Adrenal gland (tissue), 9 donors: ENCODE measurements at regions not wholly inside any gene's neighbourhood (a gene's known extent, or its start where the extent isn't known, plus 50 kb on each side); places are given as distances from the start of the nearest gene placed in this dataset.
"Not testable (repeated sequence)": the region's sequence is repeated elsewhere in the genome, so short reads cannot be mapped to it uniquely, and the experiment has no call there.

Source experiments
- DNase-seq, 7 donors: peaks; one replicate each; pipeline ENCODE4 v3.0.0-alpha.2; 2019 to 2020
- H3K27ac ChIP-seq, 5 donors: fragments of 200-600 bp; sonication (generic) in 4 of 5; 1 replicate in 3 of 5; 2 replicates in 2 of 5; pipeline versions ENCODE4 v1.5.1 to v1.8.0; 2016 to 2020; ENCODE audit warnings: mild to moderate bottlenecking in 1 of 5
- H3K27me3 ChIP-seq: fragments of 200-600 bp; 2 replicates; pipeline ENCODE4 v1.8.0; 2021
- H3K36me3 ChIP-seq, 2 donors: fragments of 200-600 bp; replicated peaks in 1 of 2; 1 replicate in 1 of 2; 2 replicates in 1 of 2; pipeline versions ENCODE4 v1.5.1 to v1.8.0; 2018 to 2022
- H3K4me1 ChIP-seq, 2 donors: fragments of 200-600 bp; replicated peaks in 1 of 2; 1 replicate in 1 of 2; 2 replicates in 1 of 2; pipeline versions ENCODE4 v1.5.1 to v1.8.0; 2018 to 2021
- H3K4me3 ChIP-seq, 4 donors: fragments of 200-600 bp; sonication (generic) in 3 of 4; one replicate each; pipeline ENCODE4 v1.5.1; 2016 to 2018
- H3K9me3 ChIP-seq, 3 donors: fragments of 200-600 bp; sonication (generic) in 1 of 3; replicated peaks in 1 of 3; 1 replicate in 2 of 3; 2 replicates in 1 of 3; pipeline versions ENCODE4 v1.5.1 to v1.8.0; 2016 to 2021
- POLR2A ChIP-seq, 2 donors: fragments of 450-650 bp; IDR thresholded peaks; one replicate each; pipeline ENCODE4 v1.6.1; 2017; ENCODE audit warnings: antibody characterized with exemption in 2 of 2, mild to moderate bottlenecking in 2 of 2, moderate library complexity in 1 of 2
- WGBS, 4 donors: extraction: QIAGEN DNeasy Blood & Tissue Kit in 2 of 4; methylation state at CpG; one replicate each; pipeline versions ENCODE4 v1.1.5 to v1.1.7; 2013 to 2017; 5-methylcytosine and 5-hydroxymethylcytosine counted together
- intact Hi-C, 2 donors: fragments of 100-400 bp; cut with DNase I; formaldehyde crosslinking; loops; one replicate each; pipeline versions ENCODE4 v1.14.1 to v1.15.0; 2022 to 2023
- TF ChIP-seq, protein P1 (sequence below), 6 experiments: fragments of 450-650 bp in 4 of 6; fragments of 200-600 bp in 2 of 6; sonication (generic) in 1 of 6; IDR thresholded peaks; 1 replicate in 5 of 6; 2 replicates in 1 of 6; pipeline versions ENCODE4 v1.5.1 to v1.8.0; 2016 to 2021; ENCODE audit warnings: antibody characterized with exemption in 6 of 6, mild to moderate bottlenecking in 2 of 6, moderate library complexity in 1 of 6
- donor health status: healthy with polysubstance abuse.
- donor health status: Bipolar disorder and iron deficiency.
- donor health status: DM: yes; HTN: yes; CAD: no.
- donor health status: DM: no; HTN: no; CAD: no.
- donor health status: DM: no; HTN: no; CAD: no.

DNA sequence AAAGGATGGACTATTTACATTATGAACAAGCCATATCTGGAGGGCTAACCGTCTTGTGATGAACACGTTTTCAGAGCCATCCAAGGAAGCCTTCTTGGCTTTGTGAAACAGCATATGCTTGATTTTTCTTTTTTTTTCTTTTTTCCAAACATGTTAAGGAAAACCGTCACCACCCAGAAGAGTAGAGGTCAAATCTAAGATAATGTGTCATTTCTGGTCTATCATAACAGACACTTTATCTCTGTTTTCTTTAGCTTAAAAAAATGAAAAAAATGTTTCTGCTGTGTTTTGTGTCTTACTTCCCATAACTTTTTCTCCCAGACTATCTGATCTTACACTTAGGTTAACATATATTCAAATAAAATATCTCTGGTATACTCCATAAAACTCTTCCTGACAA, 76.1 kb upstream of the DGKB start:
- no peak for DNase-seq
- no peaks in the 10 kb centered on the region for H3K4me1 ChIP-seq
- no peaks in the 10 kb centered on the region for H3K9me3 ChIP-seq
- no peak overlapping the region for H3K4me3 ChIP-seq
- H3K27ac ChIP-seq, result no peak overlapping the region
- 46 to 61% (median 54%) methylated on average over 3 of the region's 3 CpGs for WGBS, 4 donors
- no peaks in the 10 kb centered on the region for H3K27me3 ChIP-seq
- TF ChIP-seq, protein P1, sequence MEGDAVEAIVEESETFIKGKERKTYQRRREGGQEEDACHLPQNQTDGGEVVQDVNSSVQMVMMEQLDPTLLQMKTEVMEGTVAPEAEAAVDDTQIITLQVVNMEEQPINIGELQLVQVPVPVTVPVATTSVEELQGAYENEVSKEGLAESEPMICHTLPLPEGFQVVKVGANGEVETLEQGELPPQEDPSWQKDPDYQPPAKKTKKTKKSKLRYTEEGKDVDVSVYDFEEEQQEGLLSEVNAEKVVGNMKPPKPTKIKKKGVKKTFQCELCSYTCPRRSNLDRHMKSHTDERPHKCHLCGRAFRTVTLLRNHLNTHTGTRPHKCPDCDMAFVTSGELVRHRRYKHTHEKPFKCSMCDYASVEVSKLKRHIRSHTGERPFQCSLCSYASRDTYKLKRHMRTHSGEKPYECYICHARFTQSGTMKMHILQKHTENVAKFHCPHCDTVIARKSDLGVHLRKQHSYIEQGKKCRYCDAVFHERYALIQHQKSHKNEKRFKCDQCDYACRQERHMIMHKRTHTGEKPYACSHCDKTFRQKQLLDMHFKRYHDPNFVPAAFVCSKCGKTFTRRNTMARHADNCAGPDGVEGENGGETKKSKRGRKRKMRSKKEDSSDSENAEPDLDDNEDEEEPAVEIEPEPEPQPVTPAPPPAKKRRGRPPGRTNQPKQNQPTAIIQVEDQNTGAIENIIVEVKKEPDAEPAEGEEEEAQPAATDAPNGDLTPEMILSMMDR (IDR thresholded peaks at IDR 0.05), result no peak
- TF ChIP-seq POLR2A (IDR thresholded peaks at IDR 0.05), result no peak
- intact Hi-C loops, result no loop called here
- H3K36me3 ChIP-seq, result no peaks in the 10 kb centered on the region

DNA sequence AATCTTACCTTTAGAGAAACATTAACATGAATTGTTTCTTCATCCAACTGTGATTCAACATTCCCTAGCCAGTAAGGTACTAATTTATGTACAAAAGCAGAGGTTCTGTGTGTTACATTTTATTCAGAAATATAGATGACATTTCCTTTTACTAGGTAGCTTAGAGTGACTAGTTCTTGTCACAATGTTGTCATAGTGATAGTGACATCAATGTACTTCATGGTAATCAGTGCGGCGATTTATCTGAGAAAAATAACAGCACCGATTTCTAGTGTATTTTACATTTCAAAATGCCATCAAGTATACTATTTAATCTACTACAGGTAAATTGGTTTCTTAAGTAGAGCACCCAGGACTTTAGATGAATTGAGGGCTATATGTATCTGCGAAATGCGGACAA, 72.1 kb upstream of the DGKB start:
- H3K9me3 ChIP-seq, result no peaks in the 10 kb centered on the region
- DNase-seq, result no peak
- H3K27ac ChIP-seq, result no peak overlapping the region
- H3K4me3 ChIP-seq, result no peak overlapping the region
- intact Hi-C loops, result no loop called here
- no peaks in the 10 kb centered on the region for H3K4me1 ChIP-seq
- TF ChIP-seq, protein P1 (IDR thresholded peaks at IDR 0.05), result no peak
- WGBS, 4 donors, result 91 to 93% (median 93%) methylated on average over 5 of the region's 5 CpGs
- no peaks in the 10 kb centered on the region for H3K27me3 ChIP-seq
- H3K36me3 ChIP-seq, result no peaks in the 10 kb centered on the region

DNA sequence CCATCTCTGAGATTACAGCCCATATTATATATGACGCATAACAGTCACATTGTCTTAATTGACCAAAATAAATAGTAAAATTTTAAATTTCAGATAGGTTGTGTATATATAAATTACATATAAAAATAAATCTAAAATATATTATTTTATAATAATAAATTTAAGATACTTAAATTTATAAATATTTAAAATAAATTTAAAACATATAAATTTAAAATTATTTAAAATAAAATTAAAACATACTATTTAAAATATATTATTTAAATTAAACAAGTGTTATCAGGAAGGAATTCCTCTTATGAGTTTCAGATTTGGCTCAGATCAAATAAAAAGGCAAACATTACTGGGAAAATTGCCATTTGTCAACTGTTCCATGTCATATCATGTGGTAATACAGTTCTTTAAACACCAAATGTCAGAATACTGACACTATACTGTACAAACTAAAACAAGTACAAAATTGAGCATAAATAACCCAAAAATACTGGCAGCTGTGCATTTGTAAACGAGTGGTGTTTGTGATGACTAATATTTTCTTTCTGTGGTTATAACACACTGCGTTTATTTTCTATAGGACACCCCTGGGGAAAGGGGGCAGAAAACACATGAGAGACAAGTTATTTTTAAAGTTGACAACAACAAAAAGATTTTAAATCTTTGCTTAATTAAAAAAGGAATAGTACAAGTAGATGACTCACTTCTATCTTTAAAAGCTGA, 71.3 kb upstream of the DGKB start:
- DNase-seq, result no peak
- H3K9me3 ChIP-seq, result no peaks in the 10 kb centered on the region
- no peak overlapping the region for H3K4me3 ChIP-seq
- H3K4me1 ChIP-seq, result no peaks in the 10 kb centered on the region
- 65 to 72% (median 69%) methylated on average over 3 of the region's 3 CpGs for WGBS, 4 donors
- no peaks in the 10 kb centered on the region for H3K27me3 ChIP-seq
- H3K36me3 ChIP-seq, result no peaks in the 10 kb centered on the region
- no peak overlapping the region for H3K27ac ChIP-seq
- intact Hi-C loops, result no loop called here
- TF ChIP-seq, protein P1 (IDR thresholded peaks at IDR 0.05), result no peak
- no peak for TF ChIP-seq POLR2A (IDR thresholded peaks at IDR 0.05)

DNA sequence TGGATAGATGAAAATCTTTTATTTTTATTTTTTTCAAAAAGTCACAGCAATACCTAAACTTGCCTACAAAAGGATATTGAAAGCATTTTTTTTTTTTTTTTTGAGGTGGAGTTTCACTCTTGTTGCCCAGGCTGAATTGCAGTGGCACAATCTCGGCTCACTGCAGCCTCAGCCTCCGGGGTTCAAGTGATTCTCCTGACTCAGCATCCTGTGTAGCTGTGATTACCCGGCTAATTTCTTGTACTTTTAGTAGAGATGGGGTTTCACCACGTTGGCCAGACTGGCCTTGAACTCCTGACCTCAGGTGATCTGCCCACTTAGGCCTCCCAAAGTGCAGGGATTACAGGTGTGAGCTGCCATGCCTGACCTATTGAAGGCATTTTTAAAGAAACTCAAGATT, 69.1 kb upstream of the DGKB start:
- H3K4me1 ChIP-seq, H3K4me3 ChIP-seq, intact Hi-C loops, H3K36me3 ChIP-seq, H3K27me3 ChIP-seq, H3K9me3 ChIP-seq, H3K27ac ChIP-seq, DNase-seq: not testable (repeated sequence)
- 56 to 67% (median 63%) methylated on average over 4 of the region's 4 CpGs for WGBS, 4 donors

DNA sequence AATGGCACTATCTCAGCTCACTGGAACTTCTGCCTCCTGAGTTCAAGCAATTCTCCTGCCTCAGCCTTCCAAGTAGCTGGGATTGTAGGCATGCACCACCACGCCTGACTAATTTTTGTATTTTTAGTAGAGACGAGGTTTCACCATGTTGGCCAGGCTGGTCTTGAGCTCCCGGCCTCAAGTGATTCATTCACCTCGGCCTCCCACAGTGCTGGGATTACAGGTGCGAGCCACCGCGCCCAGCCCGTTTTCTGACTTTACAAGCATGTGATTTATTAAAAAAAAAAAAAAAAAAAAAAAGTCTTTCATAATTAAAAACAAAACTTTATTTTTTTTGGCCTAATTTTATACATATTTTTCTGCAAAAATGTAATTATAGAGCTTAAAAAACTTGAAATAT, 64.8 kb upstream of the DGKB start:
- intact Hi-C loops, H3K36me3 ChIP-seq, H3K4me3 ChIP-seq, H3K27ac ChIP-seq, H3K9me3 ChIP-seq, H3K27me3 ChIP-seq, H3K4me1 ChIP-seq: not testable (repeated sequence)
- WGBS, 4 donors, result 81 to 87% (median 83%) methylated on average over 8 of the region's 8 CpGs
- peak in 1 of 7 donors; percentile 12 for DNase-seq
